Neural progenitor cell (in vitro differentiated cells): ENCODE measurements at regions not wholly inside any gene's neighbourhood (a gene's known extent, or its start where the extent isn't known, plus 50 kb on each side); places are given as distances from the start of the nearest gene placed in this dataset.

Experiments used
- DNase-seq: peaks from one replicate; pipeline ENCODE4 v3.0.0-alpha.2; 2016; ENCODE audit warnings: low spot score
- H2AFZ ChIP-seq: fragments of 200-600 bp; sonication (generic); replicated peaks from 2 replicates; pipeline ENCODE4 v1.6.1; 2016; ENCODE audit warnings: antibody characterized with exemption
- H3F3A ChIP-seq: fragments of 200-600 bp; sonication (generic); 2 replicates; pipeline ENCODE4 v1.6.1; 2016; ENCODE audit warnings: antibody characterized with exemption, low read depth
- H3K27ac ChIP-seq: fragments of 200-600 bp; sonication (generic); 2 replicates; pipeline ENCODE4 v1.5.1; 2016; ENCODE audit warnings: mild to moderate bottlenecking
- H3K27me3 ChIP-seq: fragments of 200-600 bp; sonication (generic); 2 replicates; pipeline ENCODE4 v1.6.1; 2016; ENCODE audit warnings: mild to moderate bottlenecking, moderate library complexity
- H3K36me3 ChIP-seq: fragments of 200-600 bp; sonication (generic); 2 replicates; pipeline ENCODE4 v1.5.1; 2016
- H3K4me1 ChIP-seq: fragments of 200-600 bp; sonication (generic); 2 replicates; pipeline ENCODE4 v1.6.1; 2016; ENCODE audit warnings: mixed run types
- H3K4me2 ChIP-seq: fragments of 200-600 bp; sonication (generic); 2 replicates; pipeline ENCODE4 v1.6.1; 2016
- H3K4me3 ChIP-seq: fragments of 200-600 bp; sonication (generic); 2 replicates; pipeline ENCODE4 v1.5.1; 2016
- H3K79me2 ChIP-seq: fragments of 200-600 bp; sonication (generic); 2 replicates; pipeline ENCODE4 v1.6.1; 2016; ENCODE audit warnings: low read depth
- H3K9ac ChIP-seq: fragments of 200-600 bp; sonication (generic); 2 replicates; pipeline ENCODE4 v1.6.1; 2016
- H3K9me3 ChIP-seq: fragments of 200-600 bp; sonication (generic); 2 replicates; pipeline ENCODE4 v1.5.1; 2016; ENCODE audit warnings: low read depth
- H4K20me1 ChIP-seq: fragments of 200-600 bp; sonication (generic); 2 replicates; pipeline ENCODE4 v1.6.1; 2016; ENCODE audit warnings: low read depth
- H3K27ac Mint-ChIP-seq: 3 replicates; pipeline ENCODE4 v1.8.0; 2021; ENCODE audit warnings: mixed read lengths
- H3K27me3 Mint-ChIP-seq: 2 replicates; pipeline ENCODE4 v1.8.0; 2022; ENCODE audit warnings: low read depth, mild to moderate bottlenecking, inconsistent platforms, moderate library complexity, mixed read lengths; ENCODE audit not compliant: insufficient read depth
- H3K36me3 Mint-ChIP-seq: 3 replicates; pipeline ENCODE4 v1.8.0; 2021; ENCODE audit warnings: mixed read lengths
- H3K4me1 Mint-ChIP-seq: 3 replicates; pipeline ENCODE4 v1.8.0; 2021; ENCODE audit warnings: mixed read lengths
- H3K4me3 Mint-ChIP-seq: 3 replicates; pipeline ENCODE4 v1.8.0; 2021; ENCODE audit warnings: mild to moderate bottlenecking, moderate library complexity, mixed read lengths
- H3K9me3 Mint-ChIP-seq: 3 replicates; pipeline ENCODE4 v1.8.0; 2020; ENCODE audit warnings: mixed read lengths
- CTCF ChIP-seq: fragments of 200-600 bp; sonication (generic); IDR thresholded peaks from 2 replicates; pipeline ENCODE4 v1.5.1; 2017; ENCODE audit warnings: antibody characterized with exemption, mild to moderate bottlenecking
- EZH2 ChIP-seq: fragments of 200-600 bp; sonication (generic); IDR thresholded peaks from 2 replicates; pipeline ENCODE4 v1.6.1; 2017; ENCODE audit warnings: antibody characterized with exemption, mild to moderate bottlenecking, moderate library complexity
- EZH2phosphoT487 ChIP-seq: fragments of 200-600 bp; sonication (generic); IDR thresholded peaks from 2 replicates; pipeline ENCODE4 v1.6.1; 2017; ENCODE audit warnings: antibody characterized with exemption

- Histone ChIP-seq H3K36me3 (no peaks in the 10 kb centered on the region), H3K79me2 (no peaks in the 10 kb centered on the region), H3K27ac (no peak overlapping the region), H3K27me3 (no peaks in the 10 kb centered on the region), H3K4me3 (no peak overlapping the region), H3K9me3 (no peaks in the 10 kb centered on the region), H3K4me1 (no peaks in the 10 kb centered on the region), H4K20me1 (no peaks in the 10 kb centered on the region), H3K9ac (no peak overlapping the region), H3F3A (no peaks in the 10 kb centered on the region), H3K4me2 (no peak overlapping the region), H2AFZ (no peak overlapping the region)
- Mint-ChIP-seq H3K4me1 (no peaks in the 10 kb centered on the region), H3K4me3 (no peak overlapping the region), H3K27me3 (no peaks in the 10 kb centered on the region), H3K36me3 (no peaks in the 10 kb centered on the region), H3K27ac (no peak overlapping the region), H3K9me3 (no peaks in the 10 kb centered on the region)
- DNase-seq, result no peak
- no peak for TF ChIP-seq CTCF
Measured at GRCh38 chr7:68041554-68041953, 1044.9 kb downstream of the TYW1 start.

- H4K20me1 ChIP-seq, result no peaks in the 10 kb centered on the region
- no peak for TF ChIP-seq EZH2phosphoT487
- TF ChIP-seq EZH2, result no peak
- no peak for TF ChIP-seq CTCF
- no peak overlapping the region for H3K4me3 ChIP-seq
- no peak overlapping the region for H3K4me2 ChIP-seq
- no peaks in the 10 kb centered on the region for H3K36me3 ChIP-seq
- Mint-ChIP-seq H3K36me3 (no peaks in the 10 kb centered on the region), H3K9me3 (no peaks in the 10 kb centered on the region), H3K27me3 (no peaks in the 10 kb centered on the region), H3K4me1 (no peaks in the 10 kb centered on the region), H3K27ac (no peak overlapping the region), H3K4me3 (no peak overlapping the region)
- H2AFZ ChIP-seq, result no peak overlapping the region
- H3K9me3 ChIP-seq, result no peaks in the 10 kb centered on the region
- no peaks in the 10 kb centered on the region for H3K79me2 ChIP-seq
- H3K9ac ChIP-seq, result no peak overlapping the region
- H3K27me3 ChIP-seq, result no peaks in the 10 kb centered on the region
- DNase-seq, result no peak
- H3F3A ChIP-seq, result no peaks in the 10 kb centered on the region
- no peak overlapping the region for H3K27ac ChIP-seq
- no peaks in the 10 kb centered on the region for H3K4me1 ChIP-seq
Measured at GRCh38 chr7:68043546-68043945, 1046.9 kb downstream of the TYW1 start.

GRCh38 chr7:68050627-68051026, 1054.0 kb downstream of the TYW1 start:
- no peaks in the 10 kb centered on the region for H3K79me2 ChIP-seq
- no peak for DNase-seq
- H4K20me1 ChIP-seq, result no peaks in the 10 kb centered on the region
- H3K27ac ChIP-seq, result no peak overlapping the region
- H3K4me3 ChIP-seq, result no peak overlapping the region
- Mint-ChIP-seq H3K36me3 (no peaks in the 10 kb centered on the region), H3K4me3 (no peak overlapping the region), H3K4me1 (no peaks in the 10 kb centered on the region), H3K27me3 (peaks cover 2% of the 10 kb centered on the region), H3K27ac (no peak overlapping the region), H3K9me3 (no peaks in the 10 kb centered on the region)
- H3K9ac ChIP-seq, result no peak overlapping the region
- H3K9me3 ChIP-seq, result no peaks in the 10 kb centered on the region
- H3K27me3 ChIP-seq, result no peaks in the 10 kb centered on the region
- H3K4me1 ChIP-seq, result no peaks in the 10 kb centered on the region
- TF ChIP-seq EZH2, result no peak
- no peak for TF ChIP-seq CTCF
- no peak for TF ChIP-seq EZH2phosphoT487
- no peaks in the 10 kb centered on the region for H3F3A ChIP-seq
- no peaks in the 10 kb centered on the region for H3K36me3 ChIP-seq
- H2AFZ ChIP-seq, result no peak overlapping the region
- H3K4me2 ChIP-seq, result no peak overlapping the region

GRCh38 chr7:68058014-68058413, 1061.4 kb downstream of the TYW1 start:
- H3K27me3 ChIP-seq, result no peaks in the 10 kb centered on the region
- H3K36me3 ChIP-seq, result no peaks in the 10 kb centered on the region
- H3K4me1 ChIP-seq, result no peaks in the 10 kb centered on the region
- H3K27ac Mint-ChIP-seq, result no peak overlapping the region
- H3K4me3 ChIP-seq, result no peak overlapping the region
- no peak overlapping the region for H3K4me2 ChIP-seq
- H3K4me3 Mint-ChIP-seq, result no peak overlapping the region
- DNase-seq, result no peak
- H3K9ac ChIP-seq, result no peak overlapping the region
- H4K20me1 ChIP-seq, result no peaks in the 10 kb centered on the region
- TF ChIP-seq EZH2 (no peak), CTCF (no peak), EZH2phosphoT487 (no peak)
- H3K79me2 ChIP-seq, result no peaks in the 10 kb centered on the region
- no peak overlapping the region for H3K27ac ChIP-seq
- no peaks in the 10 kb centered on the region for H3K9me3 ChIP-seq
- H3K27me3 Mint-ChIP-seq, result peaks cover 7% of the 10 kb centered on the region
- no peaks in the 10 kb centered on the region for H3K9me3 Mint-ChIP-seq
- no peaks in the 10 kb centered on the region for H3K36me3 Mint-ChIP-seq
- H3K4me1 Mint-ChIP-seq, result no peaks in the 10 kb centered on the region
- peak overlapping the region; percentile 47 for H2AFZ ChIP-seq
- no peaks in the 10 kb centered on the region for H3F3A ChIP-seq
